OCI-LY7 (cell line): ENCODE measurements at regions not wholly inside any gene's neighbourhood (a gene's known extent, or its start where the extent isn't known, plus 50 kb on each side); places are given as distances from the start of the nearest gene placed in this dataset.

Source experiments
- BruUV-seq: library from RNA; stranded (reverse); fragments of 400-500 nt; replicated peaks from 2 replicates; lab custom pipeline; 2021; lab: Mats Ljungman, UMichigan
- CTCF ChIA-PET: fragments of 300-600 bp; sonication (Branson Sonifier 250); formaldehyde crosslinking; loops from one replicate; lab custom pipeline; 2022; ENCODE audit warnings: antibody characterized with exemption; ENCODE audit not compliant: unreplicated experiment; lab: Charles Lee
- POLR2A ChIA-PET: fragments of 300-600 bp; sonication (Branson Sonifier 250); formaldehyde crosslinking; loops from one replicate; lab custom pipeline; 2022; ENCODE audit warnings: antibody characterized with exemption; lab: Charles Lee
- DNase-seq: peaks from one replicate; pipeline ENCODE4 v3.0.0-alpha.2; 2015; ENCODE audit warnings: low spot score
- H2AFZ ChIP-seq: fragments of 200-600 bp; sonication (generic), shearing (Covaris generic); 2 replicates; pipeline ENCODE4 v1.6.1; 2014; ENCODE audit warnings: mild to moderate bottlenecking, antibody characterized with exemption, low read length, moderate library complexity
- H3K27ac ChIP-seq: fragments of 200-600 bp; sonication (generic); 2 replicates; pipeline ENCODE4 v1.5.1; 2014; ENCODE audit warnings: mixed run types, low read depth, mild to moderate bottlenecking, moderate library complexity, low read length, inconsistent platforms; ENCODE audit not compliant: poor library complexity, severe bottlenecking
- H3K36me3 ChIP-seq: fragments of 200-600 bp; sonication (generic); 2 replicates; pipeline ENCODE4 v1.6.1; 2014; ENCODE audit warnings: mild to moderate bottlenecking, antibody characterized with exemption, low read length, moderate library complexity, mixed read lengths; ENCODE audit not compliant: insufficient read depth
- H3K4me1 ChIP-seq: fragments of 200-600 bp; sonication (generic); 2 replicates; pipeline ENCODE4 v1.5.1; 2014; ENCODE audit warnings: mild to moderate bottlenecking, low read length; ENCODE audit not compliant: insufficient read depth, poor library complexity, severe bottlenecking
- H3K4me2 ChIP-seq: fragments of 200-600 bp; sonication (generic); 2 replicates; pipeline ENCODE4 v1.6.1; 2014; ENCODE audit warnings: mild to moderate bottlenecking, low read length
- H3K4me3 ChIP-seq: fragments of 200-600 bp; sonication (generic); 2 replicates; pipeline ENCODE4 v1.5.1; 2014; ENCODE audit warnings: mild to moderate bottlenecking, low read depth, low read length; ENCODE audit not compliant: poor library complexity, severe bottlenecking
- H3K79me2 ChIP-seq: fragments of 200-600 bp; sonication (generic); 2 replicates; pipeline ENCODE4 v1.6.1; 2016; ENCODE audit warnings: low read depth, mild to moderate bottlenecking, low read length, moderate library complexity, mixed read lengths; ENCODE audit not compliant: insufficient read depth
- H3K9me2 ChIP-seq: fragments of 200-600 bp; sonication (generic); 2 replicates; pipeline ENCODE4 v1.6.1; 2016; ENCODE audit warnings: mild to moderate bottlenecking, low read length, mixed read lengths; ENCODE audit not compliant: insufficient read depth
- H3K9me3 ChIP-seq: fragments of 200-600 bp; sonication (generic); 2 replicates; pipeline ENCODE4 v1.6.1; 2014; ENCODE audit warnings: mild to moderate bottlenecking, mixed run types, low read length, mixed read lengths
- H4K20me1 ChIP-seq: fragments of 200-600 bp; sonication (generic); 2 replicates; pipeline ENCODE4 v1.6.1; 2014; ENCODE audit warnings: mild to moderate bottlenecking, antibody characterized with exemption, low read length, moderate library complexity, mixed read lengths; ENCODE audit not compliant: insufficient read depth
- EZH2phosphoT487 ChIP-seq: fragments of 200-600 bp; sonication (generic); IDR thresholded peaks from 2 replicates; pipeline ENCODE4 v1.6.1; 2018; ENCODE audit warnings: low read depth, borderline replicate concordance, mild to moderate bottlenecking, mixed run types, antibody characterized with exemption, low read length, moderate library complexity, mixed read lengths
- intact Hi-C: fragments of 100-400 bp; cut with micrococcal nuclease; formaldehyde crosslinking; loops from one replicate; pipeline ENCODE4 v1.10.0; 2022; ENCODE audit not compliant: unreplicated experiment
- TF ChIP-seq, protein P1 (sequence below): fragments of 200-600 bp; sonication (generic); conservative IDR thresholded peaks from 2 replicates; pipeline ENCODE4 v1.5.1; 2014; ENCODE audit warnings: mild to moderate bottlenecking, antibody characterized with exemption, low read length, moderate library complexity, mixed read lengths

DNA sequence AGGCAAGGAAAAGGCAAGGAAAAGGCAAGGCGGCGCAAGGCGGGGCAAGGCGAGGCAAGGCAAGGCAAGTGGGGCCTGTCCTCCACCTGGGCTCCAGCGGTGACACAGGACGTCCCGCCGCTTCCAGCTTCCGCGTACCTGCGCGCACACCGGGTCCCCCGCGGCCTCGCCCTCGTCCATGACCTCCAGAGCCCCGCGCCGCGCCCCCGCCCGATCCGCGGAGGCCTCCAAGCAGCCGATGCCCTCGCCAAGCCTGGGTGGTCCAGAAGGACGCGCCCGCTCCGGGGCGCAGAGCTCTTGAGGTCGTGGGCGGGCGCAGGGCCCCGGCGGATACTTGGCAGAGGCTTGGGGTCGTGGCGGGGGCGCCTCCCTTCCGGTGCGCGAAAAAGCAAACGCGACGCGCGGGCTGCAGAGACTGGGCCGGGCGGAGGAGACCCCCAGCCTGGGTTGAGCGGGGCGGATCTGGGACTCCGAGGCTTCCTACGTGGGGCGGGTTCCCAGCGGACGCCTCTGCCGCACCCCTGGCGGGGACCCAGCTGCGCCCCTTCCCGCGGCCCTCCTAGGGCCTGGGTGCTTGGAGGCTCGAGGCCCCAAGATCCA is 60.8 kb upstream of the EIF5 start:
- Histone ChIP-seq H3K79me2 (no peaks in the 10 kb centered on the region), H2AFZ (no peak overlapping the region), H3K4me2 (no peak overlapping the region), H3K36me3 (no peaks in the 10 kb centered on the region), H3K4me3 (no peak overlapping the region), H3K4me1 (no peaks in the 10 kb centered on the region), H3K9me2 (no peaks in the 10 kb centered on the region), H3K9me3 (no peaks in the 10 kb centered on the region), H4K20me1 (no peaks in the 10 kb centered on the region), H3K27ac (no peak overlapping the region)
- POLR2A ChIA-PET = no interaction called here
- TF ChIP-seq, protein P1, sequence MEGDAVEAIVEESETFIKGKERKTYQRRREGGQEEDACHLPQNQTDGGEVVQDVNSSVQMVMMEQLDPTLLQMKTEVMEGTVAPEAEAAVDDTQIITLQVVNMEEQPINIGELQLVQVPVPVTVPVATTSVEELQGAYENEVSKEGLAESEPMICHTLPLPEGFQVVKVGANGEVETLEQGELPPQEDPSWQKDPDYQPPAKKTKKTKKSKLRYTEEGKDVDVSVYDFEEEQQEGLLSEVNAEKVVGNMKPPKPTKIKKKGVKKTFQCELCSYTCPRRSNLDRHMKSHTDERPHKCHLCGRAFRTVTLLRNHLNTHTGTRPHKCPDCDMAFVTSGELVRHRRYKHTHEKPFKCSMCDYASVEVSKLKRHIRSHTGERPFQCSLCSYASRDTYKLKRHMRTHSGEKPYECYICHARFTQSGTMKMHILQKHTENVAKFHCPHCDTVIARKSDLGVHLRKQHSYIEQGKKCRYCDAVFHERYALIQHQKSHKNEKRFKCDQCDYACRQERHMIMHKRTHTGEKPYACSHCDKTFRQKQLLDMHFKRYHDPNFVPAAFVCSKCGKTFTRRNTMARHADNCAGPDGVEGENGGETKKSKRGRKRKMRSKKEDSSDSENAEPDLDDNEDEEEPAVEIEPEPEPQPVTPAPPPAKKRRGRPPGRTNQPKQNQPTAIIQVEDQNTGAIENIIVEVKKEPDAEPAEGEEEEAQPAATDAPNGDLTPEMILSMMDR = no peak
- no peak for TF ChIP-seq EZH2phosphoT487
- CTCF ChIA-PET = no interaction called here
- no TSS peak for BruUV-seq
- DNase-seq = no peak
- intact Hi-C loops = no loop called here

DNA sequence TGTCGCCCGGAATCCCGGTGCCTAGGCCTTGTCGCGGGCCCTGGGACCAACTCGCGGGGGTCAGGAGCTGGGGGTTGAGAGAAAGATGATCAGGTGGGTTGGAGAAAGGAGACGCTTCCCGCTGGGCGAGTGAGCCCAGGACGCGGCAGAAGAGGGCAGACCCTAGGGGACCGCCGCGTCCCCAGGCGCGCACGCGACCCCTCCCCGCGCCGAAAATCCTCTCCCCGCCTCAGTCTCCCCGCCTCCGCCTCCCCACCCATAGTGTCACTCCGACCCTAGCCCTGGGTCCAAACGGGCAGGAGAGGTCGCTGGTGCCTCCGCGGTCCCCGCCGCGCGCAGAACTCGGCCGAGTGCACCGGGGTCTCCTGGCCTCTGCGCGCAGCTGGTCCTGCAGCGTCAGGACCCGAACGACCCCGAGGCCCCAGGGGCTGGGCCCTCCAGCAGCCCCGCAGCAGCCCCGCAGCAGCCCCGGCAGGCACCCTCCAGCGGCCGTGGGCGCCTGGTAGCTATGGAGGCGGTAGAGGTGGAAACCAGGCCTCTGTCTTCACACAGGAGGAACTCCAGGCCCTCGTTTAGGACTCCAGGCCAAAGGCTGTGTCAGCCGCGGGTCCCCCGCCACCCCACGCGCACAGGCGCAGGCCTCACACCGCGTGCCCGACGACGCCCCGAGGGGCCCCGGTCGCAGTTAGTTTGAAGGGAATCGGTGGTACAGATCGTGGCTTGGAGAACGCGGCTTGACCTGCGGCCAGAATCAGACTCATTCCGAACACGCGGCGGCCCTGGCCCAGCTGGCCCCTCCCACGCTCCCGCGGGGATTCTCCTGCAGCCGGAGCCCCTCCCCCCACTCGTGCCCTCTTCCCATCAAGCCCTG is 60.1 kb upstream of the EIF5 start:
- H3K79me2 ChIP-seq = no peaks in the 10 kb centered on the region
- no peak for TF ChIP-seq EZH2phosphoT487
- TF ChIP-seq, protein P1 = no peak
- H2AFZ ChIP-seq = no peak overlapping the region
- no peak overlapping the region for H3K27ac ChIP-seq
- H3K4me1 ChIP-seq = no peaks in the 10 kb centered on the region
- no peak overlapping the region for H3K4me3 ChIP-seq
- no peaks in the 10 kb centered on the region for H3K36me3 ChIP-seq
- H3K9me2 ChIP-seq = no peaks in the 10 kb centered on the region
- no peak for DNase-seq
- intact Hi-C loops = no loop called here
- BruUV-seq = no TSS peak
- no peaks in the 10 kb centered on the region for H4K20me1 ChIP-seq
- H3K4me2 ChIP-seq = no peak overlapping the region
- H3K9me3 ChIP-seq = no peaks in the 10 kb centered on the region
- ChIA-PET CTCF (no interaction called here), POLR2A (no interaction called here)

DNA sequence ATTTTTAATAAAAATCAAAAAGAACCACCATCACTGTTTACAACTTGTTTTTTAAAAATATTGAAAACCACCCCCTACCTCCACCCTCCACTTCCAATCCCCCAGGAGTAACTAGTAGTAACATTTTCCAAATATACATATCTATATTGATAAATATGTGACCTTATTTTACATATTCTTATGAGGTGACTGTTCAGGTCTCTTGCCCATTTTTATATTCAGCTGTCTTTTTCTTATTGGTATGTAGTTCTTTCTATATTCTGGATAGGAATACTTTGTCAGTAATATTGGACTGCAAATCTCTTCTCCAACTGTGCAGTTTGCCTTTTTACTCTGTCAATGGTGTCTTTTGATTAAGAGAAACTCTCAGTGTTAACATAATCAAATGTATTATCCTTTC is 59.0 kb upstream of the EIF5 start:
- H3K4me2 ChIP-seq = no peak overlapping the region
- H3K9me2 ChIP-seq = no peaks in the 10 kb centered on the region
- H2AFZ ChIP-seq = no peak overlapping the region
- DNase-seq = no peak
- no peak overlapping the region for H3K27ac ChIP-seq
- CTCF ChIA-PET = no interaction called here
- H3K36me3 ChIP-seq = no peaks in the 10 kb centered on the region
- H3K79me2 ChIP-seq = no peaks in the 10 kb centered on the region
- POLR2A ChIA-PET = no interaction called here
- no peaks in the 10 kb centered on the region for H4K20me1 ChIP-seq
- BruUV-seq = no TSS peak
- H3K4me3 ChIP-seq = no peak overlapping the region
- TF ChIP-seq, protein P1 = no peak
- TF ChIP-seq EZH2phosphoT487 = no peak
- H3K4me1 ChIP-seq = no peaks in the 10 kb centered on the region
- no peaks in the 10 kb centered on the region for H3K9me3 ChIP-seq
- intact Hi-C loops = no loop called here
